IPS DF 6.9 (cell line): ENCODE measurements at regions not wholly inside any gene's neighbourhood (a gene's known extent, or its start where the extent isn't known, plus 50 kb on each side); places are given as distances from the start of the nearest gene placed in this dataset.
"Not testable (repeated sequence)": the region's sequence is repeated elsewhere in the genome, so short reads cannot be mapped to it uniquely, and the experiment has no call there.

Experiments used
- DNase-seq: peaks from one replicate; pipeline ENCODE4 v3.0.0-alpha.2; 2013; ENCODE audit warnings: low read depth, low spot score
- H3K27ac ChIP-seq: one replicate; pipeline ENCODE4 v1.5.1; 2013; ENCODE audit warnings: low read length, control low read depth
- H3K27me3 ChIP-seq: 2 replicates; pipeline ENCODE4 v1.6.1; 2013; ENCODE audit warnings: mild to moderate bottlenecking, low read length; ENCODE audit not compliant: control insufficient read depth, insufficient read depth
- H3K36me3 ChIP-seq: 2 replicates; pipeline ENCODE4 v1.6.1; 2013; ENCODE audit warnings: low read length; ENCODE audit not compliant: control insufficient read depth, insufficient read depth
- H3K4me1 ChIP-seq: 2 replicates; pipeline ENCODE4 v1.6.1; 2013; ENCODE audit warnings: low read length; ENCODE audit not compliant: control insufficient read depth, insufficient read depth
- H3K4me3 ChIP-seq: 2 replicates; pipeline ENCODE4 v1.5.1; 2013; ENCODE audit warnings: mild to moderate bottlenecking, low read length
- H3K9me3 ChIP-seq: 2 replicates; pipeline ENCODE4 v1.6.1; 2013; ENCODE audit warnings: low read length, inconsistent platforms; ENCODE audit not compliant: control insufficient read depth, insufficient read depth
- WGBS: extraction: QIAGEN DNeasy Blood & Tissue Kit; methylation state at CpG from one replicate; pipeline ENCODE4 v1.1.7; 2013; ENCODE audit warnings: mixed read lengths, missing lambda C conversion rate; ENCODE audit not compliant: insufficient read length, insufficient coverage; 5-methylcytosine and 5-hydroxymethylcytosine counted together

GRCh38 chr14:56056031-56056430, 62.2 kb upstream of the PELI2 start:
- H3K27ac ChIP-seq, result no peak overlapping the region
- H3K4me1 ChIP-seq, result no peaks in the 10 kb centered on the region
- no peaks in the 10 kb centered on the region for H3K9me3 ChIP-seq
- WGBS, result no CpG with 5 or more reads among the region's 2 CpGs
- no peaks in the 10 kb centered on the region for H3K36me3 ChIP-seq
- no peak for DNase-seq
- H3K4me3 ChIP-seq, result no peak overlapping the region
- H3K27me3 ChIP-seq, result no peaks in the 10 kb centered on the region

GRCh38 chr14:56057071-56057741, 61.0 kb upstream of the PELI2 start:
- DNase-seq, result no peak
- Histone ChIP-seq H3K27ac (no peak overlapping the region), H3K36me3 (no peaks in the 10 kb centered on the region), H3K27me3 (no peaks in the 10 kb centered on the region), H3K4me3 (no peak overlapping the region), H3K4me1 (no peaks in the 10 kb centered on the region), H3K9me3 (no peaks in the 10 kb centered on the region)
- WGBS, result no CpG with 5 or more reads among the region's 5 CpGs

DNA sequence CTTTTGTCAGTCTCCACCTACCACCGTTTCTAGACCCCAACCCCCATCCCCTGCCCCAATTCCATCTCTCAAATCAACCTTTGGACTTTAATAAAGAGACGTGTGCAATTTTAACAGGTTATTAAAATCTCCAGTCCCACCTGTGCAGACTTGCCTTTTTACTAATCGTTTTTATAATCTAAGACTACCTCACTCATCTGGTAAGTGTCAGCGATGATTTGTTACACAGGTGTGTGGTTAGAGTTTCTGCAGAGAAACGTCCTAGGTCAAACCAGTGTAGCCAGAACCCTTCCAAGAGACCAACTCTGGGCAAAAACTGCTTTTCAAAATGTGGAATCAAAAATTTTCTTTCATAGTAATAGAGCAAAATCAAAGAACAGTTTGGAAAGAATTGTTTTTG, 60.4 kb upstream of the PELI2 start:
- no peaks in the 10 kb centered on the region; the same call in 1 of the 2 replicates for H3K27me3 ChIP-seq

GRCh38 chr14:56059054-56059453, 59.2 kb upstream of the PELI2 start:
- Histone ChIP-seq H3K27me3 (no peaks in the 10 kb centered on the region; the same call in 1 of the 2 replicates), H3K9me3 (no peaks in the 10 kb centered on the region), H3K27ac (no peak overlapping the region), H3K36me3 (no peaks in the 10 kb centered on the region), H3K4me1 (no peaks in the 10 kb centered on the region), H3K4me3 (no peak overlapping the region)
- DNase-seq, result no peak
- no CpG with 5 or more reads among the region's 4 CpGs for WGBS

More for the DNA sequence above, 60.4 kb upstream of the PELI2 start:
- no peak for DNase-seq
- H3K36me3 ChIP-seq, result no peaks in the 10 kb centered on the region
- no peak overlapping the region for H3K27ac ChIP-seq
- H3K4me3 ChIP-seq, result no peak overlapping the region
- no peaks in the 10 kb centered on the region for H3K9me3 ChIP-seq
- WGBS, result no CpG with 5 or more reads among the region's 5 CpGs
- H3K4me1 ChIP-seq, result no peaks in the 10 kb centered on the region

DNA sequence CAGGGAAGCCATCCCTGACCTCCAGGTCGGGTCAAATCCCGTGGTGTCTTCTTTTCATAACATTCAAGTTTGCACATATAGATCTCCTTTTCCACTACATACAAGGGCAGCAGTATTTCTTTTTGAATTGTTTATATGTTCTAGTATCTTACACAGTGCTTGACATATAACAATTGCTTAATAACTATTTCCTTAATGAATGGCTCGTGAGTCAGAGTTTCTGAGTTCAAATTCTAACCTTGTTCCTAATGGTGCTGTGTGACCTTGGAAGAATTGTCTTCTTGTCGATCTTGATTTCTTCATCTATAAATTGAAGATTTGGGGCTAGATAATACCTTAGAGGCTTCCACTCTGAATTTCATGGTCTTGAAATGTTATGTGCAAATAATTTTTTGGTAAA, 57.2 kb upstream of the PELI2 start:
- no peaks in the 10 kb centered on the region for H3K4me1 ChIP-seq
- no peak overlapping the region for H3K4me3 ChIP-seq
- DNase-seq, result no peak
- H3K36me3 ChIP-seq, result no peaks in the 10 kb centered on the region
- no CpG with 5 or more reads among the region's 4 CpGs for WGBS
- H3K27me3 ChIP-seq, result no peaks in the 10 kb centered on the region; the same call in 1 of the 2 replicates
- no peak overlapping the region for H3K27ac ChIP-seq
- H3K9me3 ChIP-seq, result no peaks in the 10 kb centered on the region

- Histone ChIP-seq H3K36me3 (no peaks in the 10 kb centered on the region), H3K9me3 (no peaks in the 10 kb centered on the region), H3K27me3 (no peaks in the 10 kb centered on the region; the same call in 1 of the 2 replicates), H3K4me1 (no peaks in the 10 kb centered on the region), H3K4me3 (no peak overlapping the region), H3K27ac (no peak overlapping the region)
- no peak for DNase-seq
- WGBS, result no CpG with 5 or more reads among the region's 4 CpGs
These were observed 55.1 kb upstream of the PELI2 start for GRCh38 chr14:56063131-56063530.

- H3K9me3 ChIP-seq, result no peaks in the 10 kb centered on the region
- H3K4me3 ChIP-seq, result no peak overlapping the region
- H3K36me3 ChIP-seq, result no peaks in the 10 kb centered on the region
- H3K27me3 ChIP-seq, result no peaks in the 10 kb centered on the region; the same call in 1 of the 2 replicates
- no peak overlapping the region for H3K27ac ChIP-seq
- no CpG with 5 or more reads among the region's 5 CpGs for whole genome bisulfite sequencing
- no peaks in the 10 kb centered on the region for H3K4me1 ChIP-seq
- DNase-seq, result no peak
These were observed 53.7 kb upstream of the PELI2 start for GRCh38 chr14:56064513-56064912.

DNA sequence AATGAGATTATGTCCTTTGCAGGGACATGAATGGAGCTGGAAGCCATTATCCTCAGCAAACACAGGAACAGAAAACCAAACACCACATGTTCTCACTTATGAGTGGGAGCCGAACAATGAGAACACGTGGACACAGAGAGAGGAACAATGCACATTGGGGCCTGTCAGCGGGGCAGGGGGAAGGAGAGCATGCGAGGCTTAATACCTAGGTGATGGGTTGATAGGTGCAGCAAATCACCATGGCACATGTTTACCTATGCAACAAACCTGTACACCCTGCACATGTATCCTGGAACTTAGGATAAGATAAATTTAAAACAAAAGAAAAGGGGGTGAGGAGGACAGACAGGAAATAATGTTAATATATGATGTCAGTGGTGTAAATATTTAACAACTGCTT, 53.0 kb upstream of the PELI2 start:
- WGBS, result no CpG with 5 or more reads among the region's 4 CpGs

GRCh38 chr14:56065621-56066290, 52.5 kb upstream of the PELI2 start:
- Histone ChIP-seq H3K4me3 (no peak overlapping the region), H3K9me3 (no peaks in the 10 kb centered on the region), H3K27ac (no peak overlapping the region), H3K27me3 (no peaks in the 10 kb centered on the region; the same call in 1 of the 2 replicates), H3K36me3 (no peaks in the 10 kb centered on the region), H3K4me1 (no peaks in the 10 kb centered on the region)
- no peak for DNase-seq
- WGBS, result no CpG with 5 or more reads among the region's 5 CpGs

More for the DNA sequence above, 53.0 kb upstream of the PELI2 start:
- DNase-seq, H3K4me3 ChIP-seq, H3K9me3 ChIP-seq, H3K27ac ChIP-seq, H3K36me3 ChIP-seq, H3K4me1 ChIP-seq, H3K27me3 ChIP-seq: not testable (repeated sequence)
